Natural killer cell treated with Interleukin-12 subunit alpha and Interleukin-12 subunit beta and Interleukin-15 and Interleukin-18, amount 100 ng/mL, for 72 hours (primary cell): ENCODE measurements at regions not wholly inside any gene's neighbourhood (a gene's known extent, or its start where the extent isn't known, plus 50 kb on each side); places are given as distances from the start of the nearest gene placed in this dataset.

Source experiments
- ATAC-seq, 2 donors: fragments of 150-1000 bp; cut with Tn5 transposase in 1 of 2; sonication (Bioruptor Pico), chemical (Tn5 transposase) in 1 of 2; 2 replicates each; pipeline ENCODE4 v1.10.0; 2021
- DNase-seq: peaks from one replicate; pipeline ENCODE4 v3.0.0; 2022; ENCODE audit warnings: low spot score
- H3K27ac Mint-ChIP-seq, 2 donors: 1 replicate in 1 of 2; 2 replicates in 1 of 2; pipeline ENCODE4 v1.8.0; 2022; ENCODE audit warnings: mixed read lengths in 2 of 2, mild to moderate bottlenecking in 1 of 2, moderate library complexity in 1 of 2
- H3K27me3 Mint-ChIP-seq, 2 donors: 1 replicate in 1 of 2; 2 replicates in 1 of 2; pipeline ENCODE4 v1.8.0; 2022; ENCODE audit warnings: mixed read lengths in 2 of 2
- H3K36me3 Mint-ChIP-seq: one replicate; pipeline ENCODE4 v1.8.0; 2022; ENCODE audit warnings: mixed read lengths
- H3K4me1 Mint-ChIP-seq, 2 donors: 1 replicate in 1 of 2; 2 replicates in 1 of 2; pipeline ENCODE4 v1.8.0; 2022; ENCODE audit warnings: low read depth in 2 of 2, mixed read lengths in 2 of 2, mild to moderate bottlenecking in 1 of 2
- H3K4me3 Mint-ChIP-seq: one replicate; pipeline ENCODE4 v1.8.0; 2022; ENCODE audit warnings: mixed read lengths
- H3K9me3 Mint-ChIP-seq: 2 replicates; pipeline ENCODE4 v1.8.0; 2022; ENCODE audit warnings: mixed read lengths

DNA sequence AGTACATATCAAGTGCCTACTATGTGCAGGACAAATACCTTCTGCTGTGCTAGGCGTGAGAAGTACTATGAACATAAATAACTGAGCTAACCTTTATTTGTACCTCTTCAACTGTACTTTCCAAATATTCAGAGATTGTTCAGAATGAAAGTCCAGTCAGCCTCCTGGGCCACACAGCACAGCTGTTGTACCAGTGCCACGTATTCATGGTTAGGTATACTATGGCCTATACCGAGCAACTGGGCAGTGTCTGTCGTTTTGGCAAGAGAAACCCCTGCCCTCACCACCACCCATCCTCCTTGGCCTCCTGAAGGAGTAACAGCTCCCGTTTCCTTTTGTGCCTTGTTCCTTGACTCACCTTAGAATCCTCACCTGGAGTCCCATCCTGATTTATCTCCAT lies 53.0 kb downstream of the RASSF10 start:
- H3K4me3 Mint-ChIP-seq, result no peak overlapping the region
- no peak for DNase-seq
- H3K4me1 Mint-ChIP-seq, result no peaks in the 10 kb centered on the region
- ATAC-seq, result no peak
- no peaks in the 10 kb centered on the region for H3K36me3 Mint-ChIP-seq
- no peak overlapping the region for H3K27ac Mint-ChIP-seq
- H3K9me3 Mint-ChIP-seq, result peaks cover 3% of the 10 kb centered on the region
- H3K27me3 Mint-ChIP-seq, result peaks cover 33 to 67% of the 10 kb centered on the region in 2 donors

DNA sequence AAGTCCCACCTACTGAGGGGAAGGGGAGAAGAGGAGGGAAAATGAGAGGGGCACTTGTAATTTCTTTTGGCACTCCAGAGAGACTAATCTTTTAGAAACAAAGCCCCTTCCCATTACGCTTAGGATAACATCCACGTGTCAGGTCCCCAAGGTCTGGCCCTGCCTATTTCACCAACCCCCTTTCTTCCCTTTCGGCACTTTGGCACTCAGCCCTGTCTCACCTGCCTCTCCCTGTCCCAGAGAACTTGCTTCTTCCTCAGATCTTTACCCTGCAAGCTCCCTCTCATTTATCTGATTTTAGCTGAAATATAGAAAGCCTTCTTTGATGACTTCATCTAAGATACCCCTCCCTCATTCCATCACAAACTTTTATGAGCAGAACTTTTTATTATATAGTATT lies 55.5 kb downstream of the RASSF10 start:
- DNase-seq (no peak), ATAC-seq (no peak)
- no peaks in the 10 kb centered on the region for H3K4me1 Mint-ChIP-seq
- no peak overlapping the region for H3K27ac Mint-ChIP-seq
- peaks cover 3% of the 10 kb centered on the region for H3K9me3 Mint-ChIP-seq
- H3K4me3 Mint-ChIP-seq, result no peak overlapping the region
- peaks cover 38 to 69% of the 10 kb centered on the region in 2 donors for H3K27me3 Mint-ChIP-seq
- H3K36me3 Mint-ChIP-seq, result no peaks in the 10 kb centered on the region

DNA sequence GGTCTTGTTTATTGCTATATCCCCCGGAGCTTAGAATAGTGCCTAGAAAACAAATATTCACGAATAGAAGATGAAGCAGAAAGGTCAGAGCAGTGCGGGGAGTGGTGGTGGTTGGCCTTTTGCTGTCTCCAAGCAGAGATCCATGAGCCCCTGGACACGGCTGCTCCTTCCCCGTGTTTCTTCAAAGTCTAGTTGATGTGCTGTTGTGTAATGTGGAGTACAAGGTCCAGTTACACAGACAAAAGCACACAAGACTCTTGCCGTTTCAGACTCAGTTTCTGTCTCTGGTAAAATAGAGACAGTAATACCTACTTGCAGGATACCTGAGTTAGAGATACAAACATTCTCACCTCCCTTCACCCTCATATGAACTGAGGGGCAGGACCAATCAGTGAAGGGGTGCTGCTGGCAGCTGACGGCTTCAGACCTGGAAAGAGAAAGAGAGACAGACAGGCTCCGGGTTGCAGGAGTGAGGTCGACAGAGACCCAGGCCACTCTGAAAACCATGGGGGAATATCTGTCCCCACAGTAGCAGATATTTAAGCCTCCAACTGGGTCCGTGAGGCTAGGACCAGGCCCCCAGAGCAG lies 56.2 kb downstream of the RASSF10 start:
- Mint-ChIP-seq H3K27ac (no peak overlapping the region), H3K27me3 (peaks cover 41 to 66% of the 10 kb centered on the region in 2 donors)

DNA sequence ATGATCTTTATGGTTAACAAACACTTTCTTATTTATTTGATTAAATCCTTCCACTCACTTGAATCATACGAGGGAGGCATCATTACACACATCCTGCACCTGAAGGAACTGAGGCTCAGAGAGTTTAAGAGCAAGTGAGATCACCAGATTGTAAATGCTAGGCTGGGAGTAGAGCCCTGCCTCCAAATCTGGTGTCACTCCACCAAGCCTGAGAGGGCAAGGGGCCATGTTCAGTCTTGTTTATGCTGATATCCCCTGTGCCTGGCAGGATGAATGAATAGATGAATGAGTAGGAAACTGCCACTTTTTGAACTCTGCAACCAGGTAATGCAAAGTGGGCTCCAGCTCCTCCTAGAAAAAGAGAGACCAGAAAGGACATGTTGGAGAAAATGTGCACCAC lies 59.1 kb downstream of the RASSF10 start:
- peaks cover 39 to 52% of the 10 kb centered on the region in 2 donors for H3K27me3 Mint-ChIP-seq
- no peak overlapping the region for H3K27ac Mint-ChIP-seq
- H3K4me1 Mint-ChIP-seq, result no peaks in the 10 kb centered on the region
- H3K4me3 Mint-ChIP-seq, result no peak overlapping the region
- ATAC-seq (no peak), DNase-seq (no peak)
- H3K9me3 Mint-ChIP-seq, result peaks cover 3% of the 10 kb centered on the region
- H3K36me3 Mint-ChIP-seq, result no peaks in the 10 kb centered on the region

More for the DNA sequence above, 56.2 kb downstream of the RASSF10 start:
- DNase-seq, result no peak
- no peak overlapping the region for H3K4me3 Mint-ChIP-seq
- peaks cover 3% of the 10 kb centered on the region for H3K9me3 Mint-ChIP-seq
- no peaks in the 10 kb centered on the region for H3K4me1 Mint-ChIP-seq
- ATAC-seq, result no peak
- H3K36me3 Mint-ChIP-seq, result no peaks in the 10 kb centered on the region

DNA sequence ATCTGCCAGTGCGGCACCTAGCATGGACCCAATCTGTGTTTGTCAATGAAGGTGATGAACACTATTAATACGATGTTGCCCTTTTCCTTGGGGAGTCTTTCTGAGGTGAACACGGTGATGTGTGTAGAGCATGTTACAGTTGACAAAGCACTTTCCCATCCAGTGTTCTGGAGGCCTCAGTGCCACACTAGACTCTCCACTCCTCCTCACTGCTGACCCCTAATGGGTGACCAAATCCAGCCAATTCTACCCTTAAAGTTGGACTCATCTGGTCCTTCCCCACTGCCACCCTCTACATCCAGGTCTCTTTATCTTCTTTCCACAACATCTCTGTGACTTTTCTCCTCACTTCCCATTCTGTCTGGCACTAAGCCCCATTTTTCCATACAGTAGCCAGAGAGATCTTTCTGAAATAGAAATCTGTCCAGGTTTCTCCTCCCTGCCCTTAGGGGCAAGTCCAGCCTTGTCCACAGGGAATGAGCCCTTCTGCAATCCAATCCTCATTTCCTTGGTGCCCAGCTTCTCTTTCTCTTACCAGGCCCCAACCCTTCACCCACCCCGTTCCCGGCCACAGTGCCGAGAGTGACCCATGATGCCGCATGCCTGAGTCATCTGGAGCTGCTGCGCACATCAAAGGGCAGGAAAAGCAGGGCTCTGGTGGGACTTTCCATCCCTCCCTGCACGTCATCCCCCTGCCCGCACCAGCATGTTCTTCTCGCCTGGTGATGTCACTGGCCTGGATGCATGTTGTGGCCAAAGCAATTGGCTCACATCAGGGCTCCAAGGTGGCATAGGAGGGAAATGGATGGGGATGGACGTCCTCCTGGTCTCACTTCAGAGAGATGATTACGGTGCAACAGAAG lies 64.2 kb downstream of the RASSF10 start:
- Mint-ChIP-seq H3K27me3 (peaks cover 35 to 40% of the 10 kb centered on the region in 2 donors), H3K9me3 (no peaks in the 10 kb centered on the region), H3K27ac (no peak overlapping the region), H3K36me3 (no peaks in the 10 kb centered on the region), H3K4me1 (no peaks in the 10 kb centered on the region), H3K4me3 (no peak overlapping the region)
- ATAC-seq, result no peak
- DNase-seq, result no peak

DNA sequence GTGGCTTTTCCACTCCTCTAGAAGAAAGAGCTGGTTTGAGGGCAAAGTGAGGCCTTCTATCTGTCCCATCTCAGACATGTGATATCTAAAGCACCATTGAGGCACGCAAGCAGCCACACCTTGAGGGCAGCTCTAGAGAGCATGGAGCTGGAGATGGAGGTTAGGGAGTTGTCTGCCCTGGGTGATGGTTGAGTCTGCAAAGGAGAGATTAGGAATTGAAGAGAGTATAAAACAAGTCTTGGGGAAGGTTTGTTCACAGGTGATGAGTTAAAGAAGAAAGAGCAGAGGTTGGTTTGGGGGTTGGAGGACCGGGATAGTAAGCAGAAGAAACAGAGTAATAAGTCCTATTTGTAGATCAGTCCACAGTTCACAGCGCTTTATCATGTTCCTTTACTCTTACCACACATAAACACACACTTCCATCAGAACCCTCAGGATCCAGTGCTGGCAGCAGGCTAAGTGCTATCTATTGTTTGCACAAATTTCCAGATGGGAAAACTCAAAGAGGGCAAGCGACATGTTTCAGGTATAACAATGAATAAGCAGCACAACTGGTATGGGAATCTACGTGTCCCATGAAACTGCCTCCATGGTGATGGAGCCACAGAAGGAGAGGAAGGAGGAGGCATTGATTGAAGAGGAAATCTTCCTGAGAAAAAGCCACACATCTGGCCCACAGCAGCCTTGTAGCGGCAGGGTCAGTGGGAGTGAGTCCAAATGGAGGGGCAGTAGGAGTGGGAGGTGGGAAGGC lies 65.8 kb downstream of the RASSF10 start:
- no peak overlapping the region for H3K27ac Mint-ChIP-seq
- no peaks in the 10 kb centered on the region for H3K36me3 Mint-ChIP-seq
- no peaks in the 10 kb centered on the region for H3K9me3 Mint-ChIP-seq
- ATAC-seq (no peak), DNase-seq (no peak)
- H3K4me1 Mint-ChIP-seq, result no peaks in the 10 kb centered on the region
- H3K27me3 Mint-ChIP-seq, result peaks cover 42 to 48% of the 10 kb centered on the region in 2 donors
- no peak overlapping the region for H3K4me3 Mint-ChIP-seq

DNA sequence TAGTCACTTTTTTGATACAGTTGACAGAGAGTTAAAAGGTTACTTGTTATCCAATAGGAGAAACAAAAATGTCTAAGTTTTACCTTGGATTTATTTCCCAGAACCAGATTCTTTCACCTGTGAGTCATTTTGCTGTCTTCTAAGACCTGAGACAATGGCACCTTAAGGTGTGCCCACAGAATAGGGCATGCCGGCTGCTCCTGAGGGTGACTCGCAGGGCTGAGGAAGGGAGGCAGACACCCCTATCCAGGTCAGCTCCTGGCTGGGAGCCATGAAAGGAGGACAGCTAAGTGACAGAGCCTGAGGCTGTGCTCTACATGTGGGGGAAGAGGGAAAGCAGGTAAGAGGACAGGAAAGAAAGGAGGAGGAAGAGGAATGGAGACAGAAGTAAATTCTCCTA lies 67.8 kb downstream of the RASSF10 start:
- DNase-seq (no peak), ATAC-seq (no peak)
- no peaks in the 10 kb centered on the region for H3K9me3 Mint-ChIP-seq
- no peaks in the 10 kb centered on the region for H3K36me3 Mint-ChIP-seq
- no peak overlapping the region for H3K27ac Mint-ChIP-seq
- H3K4me1 Mint-ChIP-seq, result no peaks in the 10 kb centered on the region
- H3K4me3 Mint-ChIP-seq, result no peak overlapping the region
- peaks cover 44 to 59% of the 10 kb centered on the region in 2 donors for H3K27me3 Mint-ChIP-seq

DNA sequence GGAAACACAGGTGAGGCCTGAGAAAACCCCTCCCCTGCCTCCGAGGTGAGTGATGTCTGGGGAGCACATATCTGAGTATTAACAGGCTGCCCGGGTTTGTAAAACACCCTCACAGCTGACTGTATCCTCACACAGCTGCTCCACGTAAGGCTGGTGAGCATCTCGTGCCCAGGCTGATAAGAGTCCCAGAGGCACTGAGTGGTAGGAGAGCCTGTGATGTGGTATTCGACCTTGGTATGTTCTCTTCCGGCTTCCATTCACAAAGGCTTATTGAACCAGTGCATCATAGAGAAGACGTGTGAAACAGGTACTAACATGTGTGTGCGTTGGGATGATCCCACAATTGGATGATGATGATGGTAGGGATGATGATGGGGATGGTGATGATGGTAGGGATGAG lies 71.7 kb downstream of the RASSF10 start:
- no peak for DNase-seq
- Mint-ChIP-seq H3K4me1 (no peaks in the 10 kb centered on the region), H3K27ac (no peak overlapping the region), H3K4me3 (no peak overlapping the region), H3K9me3 (no peaks in the 10 kb centered on the region), H3K27me3 (peaks cover 46 to 68% of the 10 kb centered on the region in 2 donors), H3K36me3 (no peaks in the 10 kb centered on the region)
- ATAC-seq, result peak in 1 of 2 donors; percentile 40

DNA sequence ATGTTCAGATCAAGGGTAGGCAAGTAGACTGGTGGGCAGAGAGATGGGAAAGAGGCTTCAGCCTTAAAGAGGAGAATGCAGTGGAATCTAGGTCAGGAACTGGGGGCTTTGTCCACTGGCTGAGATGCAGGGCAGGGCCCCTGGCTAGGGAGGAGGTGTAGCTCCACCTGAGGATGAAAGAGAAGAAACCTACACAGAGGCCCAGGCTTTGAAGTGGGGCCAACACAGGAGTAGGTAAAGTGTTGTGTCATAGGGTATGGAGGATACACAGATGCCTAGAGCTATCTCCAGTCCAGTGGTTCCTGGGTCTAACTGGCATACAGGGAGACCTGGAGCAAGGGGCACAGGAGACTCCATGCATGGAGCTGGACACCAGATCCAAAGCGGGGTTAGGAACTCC lies 73.5 kb downstream of the RASSF10 start:
- no peak overlapping the region for H3K4me3 Mint-ChIP-seq
- no peak overlapping the region for H3K27ac Mint-ChIP-seq
- ATAC-seq (peak; percentile 31 to 61), DNase-seq (no peak)
- H3K36me3 Mint-ChIP-seq, result no peaks in the 10 kb centered on the region
- no peaks in the 10 kb centered on the region for H3K9me3 Mint-ChIP-seq
- no peaks in the 10 kb centered on the region for H3K4me1 Mint-ChIP-seq
- peaks cover 57 to 80% of the 10 kb centered on the region in 2 donors for H3K27me3 Mint-ChIP-seq

DNA sequence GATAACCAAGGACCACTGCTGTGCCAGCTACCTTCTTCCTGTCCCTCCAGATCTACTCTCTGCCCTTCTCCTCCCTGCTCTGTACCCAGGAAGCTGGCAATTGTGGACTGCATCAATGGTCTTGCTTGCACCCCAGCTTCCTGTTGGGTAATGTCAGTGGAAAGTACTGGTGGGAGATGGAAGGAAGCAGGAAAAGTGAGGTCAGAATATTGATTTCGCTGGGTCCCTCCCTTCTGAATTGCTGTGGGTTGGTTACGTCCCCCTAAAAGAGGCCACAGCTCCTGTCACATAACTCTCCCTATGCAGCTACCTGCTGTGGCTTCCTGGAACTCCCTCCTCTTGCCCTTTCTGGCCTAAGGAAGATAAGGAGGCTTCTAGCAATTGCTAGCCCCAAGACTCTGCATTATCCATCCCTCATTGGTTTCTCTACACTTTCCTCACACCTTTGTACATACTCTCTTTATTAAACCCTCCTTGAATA lies 81.2 kb downstream of the RASSF10 start:
- Mint-ChIP-seq H3K27ac (no peak overlapping the region), H3K4me3 (no peak overlapping the region), H3K9me3 (no peaks in the 10 kb centered on the region), H3K27me3 (peaks cover 39 to 41% of the 10 kb centered on the region in 2 donors), H3K4me1 (no peaks in the 10 kb centered on the region), H3K36me3 (no peaks in the 10 kb centered on the region)
- DNase-seq (no peak), ATAC-seq (no peak)

GRCh38 chr11:13091373-13091772 lies 82.3 kb downstream of the RASSF10 start:
- DNase-seq, result no peak
- Mint-ChIP-seq H3K4me3 (no peak overlapping the region), H3K27me3 (peaks cover 32% of the 10 kb centered on the region in 2 donors), H3K4me1 (no peaks in the 10 kb centered on the region), H3K27ac (no peak overlapping the region), H3K9me3 (no peaks in the 10 kb centered on the region), H3K36me3 (no peaks in the 10 kb centered on the region)
- ATAC-seq, result no peak

DNA sequence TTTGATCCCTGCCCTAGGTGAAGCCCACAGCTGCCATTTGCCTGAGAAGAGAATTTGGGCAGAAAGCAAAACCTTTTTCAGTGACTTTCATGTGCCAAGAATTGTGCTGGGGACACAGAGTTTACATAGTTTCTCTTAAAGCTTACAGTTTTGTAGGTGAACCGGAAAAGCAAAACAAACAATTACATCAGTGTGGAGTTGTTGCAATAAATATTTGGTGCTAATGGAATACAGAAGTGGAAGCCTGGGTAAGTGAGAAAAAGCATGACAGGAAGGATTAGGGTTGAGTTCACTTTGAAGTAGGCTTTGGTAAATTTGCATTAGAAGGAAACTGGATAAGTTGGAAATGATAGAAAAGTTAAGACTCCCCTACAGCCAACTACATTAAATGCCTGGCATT lies 82.7 kb downstream of the RASSF10 start:
- DNase-seq, result no peak
- no peaks in the 10 kb centered on the region for H3K36me3 Mint-ChIP-seq

DNA sequence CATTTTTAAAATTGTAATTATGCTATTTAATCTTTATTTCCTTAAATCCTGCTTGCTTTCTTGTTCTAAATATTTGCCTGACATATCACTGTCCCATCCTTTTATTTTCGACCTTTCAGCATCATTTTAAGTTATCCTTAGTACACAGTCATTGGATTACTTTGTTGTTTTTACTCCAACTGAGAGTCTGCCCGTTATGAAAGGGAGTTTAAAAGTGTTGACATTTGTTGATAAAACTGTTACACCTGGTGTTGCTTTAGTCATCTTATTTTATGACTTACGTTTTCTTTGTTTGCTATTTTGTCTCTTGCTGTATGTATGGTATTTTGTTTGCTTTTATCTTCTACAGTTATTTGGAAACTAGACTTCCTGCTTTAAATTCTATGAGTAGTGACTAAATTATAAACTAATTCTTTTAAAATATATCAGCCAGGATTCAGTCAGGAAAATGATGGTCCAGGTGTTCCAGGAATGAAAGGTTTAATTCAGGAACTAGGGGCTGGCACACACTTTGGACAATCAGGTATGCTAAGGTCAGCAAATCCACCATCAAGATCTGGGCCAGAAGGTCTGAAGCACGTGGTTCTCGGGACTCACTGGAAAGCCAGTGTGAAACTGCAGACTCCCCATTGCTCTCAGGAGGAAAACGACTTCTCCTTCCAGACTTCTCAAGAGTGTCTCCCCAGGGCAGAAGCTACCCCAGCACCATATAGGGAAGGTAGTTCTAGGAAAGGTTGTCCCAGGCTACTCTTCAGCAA lies 86.0 kb downstream of the RASSF10 start:
- Mint-ChIP-seq H3K4me1 (no peaks in the 10 kb centered on the region), H3K9me3 (peaks cover 3% of the 10 kb centered on the region), H3K4me3 (no peak overlapping the region), H3K27me3 (peaks cover 27% of the 10 kb centered on the region in 2 donors), H3K36me3 (no peaks in the 10 kb centered on the region), H3K27ac (no peak overlapping the region)
- no peak for DNase-seq
- ATAC-seq, result no peak

More for the DNA sequence above, 82.7 kb downstream of the RASSF10 start:
- peaks cover 28 to 29% of the 10 kb centered on the region in 2 donors for H3K27me3 Mint-ChIP-seq
- H3K4me1 Mint-ChIP-seq, result no peaks in the 10 kb centered on the region
- H3K27ac Mint-ChIP-seq, result no peak overlapping the region
- ATAC-seq, result no peak
- no peak overlapping the region for H3K4me3 Mint-ChIP-seq
- H3K9me3 Mint-ChIP-seq, result no peaks in the 10 kb centered on the region
